Adipocyte (in vitro differentiated cells): ENCODE measurements at regions not wholly inside any gene's neighbourhood (a gene's known extent, or its start where the extent isn't known, plus 50 kb on each side); places are given as distances from the start of the nearest gene placed in this dataset.

ENCODE experiments used
- DNase-seq: peaks from one replicate; pipeline ENCODE4 v3.0.0-alpha.2; 2015; ENCODE audit warnings: low read depth
- H3K27me3 ChIP-seq: replicated peaks from 2 replicates; pipeline ENCODE4 v1.7.0; 2013; ENCODE audit warnings: mild to moderate bottlenecking, low read length, moderate library complexity; ENCODE audit not compliant: control insufficient read depth, insufficient read depth
- H3K36me3 ChIP-seq: 2 replicates; pipeline ENCODE4 v1.7.0; 2013; ENCODE audit warnings: low read length, mild to moderate bottlenecking, moderate library complexity; ENCODE audit not compliant: control insufficient read depth, insufficient read depth, severe bottlenecking
- H3K4me1 ChIP-seq: 2 replicates; pipeline ENCODE4 v1.7.0; 2013; ENCODE audit warnings: mild to moderate bottlenecking, low read length, moderate library complexity; ENCODE audit not compliant: control insufficient read depth, insufficient read depth
- H3K4me3 ChIP-seq: 2 replicates; pipeline ENCODE4 v1.7.0; 2013; ENCODE audit warnings: mild to moderate bottlenecking, low read length, moderate library complexity
- H3K9ac ChIP-seq: 2 replicates; pipeline ENCODE4 v1.7.0; 2013; ENCODE audit warnings: mild to moderate bottlenecking, low read length, moderate library complexity
- H3K9me3 ChIP-seq: 2 replicates; pipeline ENCODE4 v1.7.0; 2013; ENCODE audit warnings: mild to moderate bottlenecking, low read length, moderate library complexity; ENCODE audit not compliant: control insufficient read depth

GRCh38 chr4:79467246-79467932, 59.4 kb upstream of the GK2 start:
- H3K9me3 ChIP-seq, result no peaks in the 10 kb centered on the region
- no peak overlapping the region for H3K9ac ChIP-seq
- H3K27me3 ChIP-seq, result no peaks in the 10 kb centered on the region
- peaks cover 22% of the 10 kb centered on the region for H3K4me1 ChIP-seq
- no peaks in the 10 kb centered on the region for H3K36me3 ChIP-seq
- peak; percentile 2 for DNase-seq
- peak overlapping the region; percentile 39 for H3K4me3 ChIP-seq

GRCh38 chr4:79466621-79467020, 58.6 kb upstream of the GK2 start:
- Histone ChIP-seq H3K4me3 (peak overlapping the region; percentile 32), H3K9ac (peak overlapping the region; percentile 25)
- peak; percentile 5 for DNase-seq

More at GRCh38 chr4:79466621-79467020, 58.6 kb upstream of the GK2 start:
- Histone ChIP-seq H3K9me3 (no peaks in the 10 kb centered on the region), H3K36me3 (no peaks in the 10 kb centered on the region), H3K4me1 (peaks cover 22% of the 10 kb centered on the region), H3K27me3 (no peaks in the 10 kb centered on the region)
